ENCODE measurements at regions not wholly inside any gene's neighbourhood (a gene's known extent, or its start where the extent isn't known, plus 50 kb on each side); places are given as distances from the start of the nearest gene placed in this dataset.

DNA sequence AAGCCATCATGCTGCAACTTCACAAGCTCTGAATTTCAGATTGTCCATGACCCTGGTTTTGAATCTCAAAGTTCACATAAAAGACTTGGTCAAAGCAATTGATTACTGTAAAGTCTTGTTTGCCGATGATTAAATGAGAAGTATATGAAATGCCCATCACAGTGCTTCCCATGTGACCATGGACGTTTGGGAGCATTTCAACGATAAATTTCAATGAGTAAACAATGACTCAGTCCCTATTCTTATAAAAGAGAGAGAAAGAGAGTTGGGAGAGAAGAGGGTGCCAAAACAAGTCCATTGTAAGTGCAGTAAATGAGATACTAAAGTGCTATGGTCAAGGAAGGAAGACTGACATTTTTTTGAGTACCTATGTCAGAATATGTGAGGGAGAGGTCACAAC lies 276.9 kb downstream of the SOX9 start:
- Histone ChIP-seq H3K36me3 (replicated peaks; ENCODE audit: insufficient read depth, low read length) (0 out of 2 replicates have a peak, but pooled peaks cover 2% of the 10 kb centered on the region), H3K9ac (ENCODE audit: low read length) (no peak overlapping the region), H3K9me3 (replicated peaks; ENCODE audit: insufficient read depth, low read length) (no peaks in the 10 kb centered on the region), H3K79me2 (ENCODE audit: low read length) (no peaks in the 10 kb centered on the region; the same call in 1 of the 2 replicates), H3K9me2 (replicated peaks; ENCODE audit: insufficient read depth, low read length) (no peaks in the 10 kb centered on the region), H3K4me1 (ENCODE audit: low read length) (peaks cover 3% of the 10 kb centered on the region), H3K4me2 (ENCODE audit: low read depth, low read length) (no peak overlapping the region), H3K27me3 (replicated peaks; ENCODE audit: insufficient read depth, low read length) (no peaks in the 10 kb centered on the region), H3K4me3 (ENCODE audit: low read length) (no peak overlapping the region), H3F3A (ENCODE audit: insufficient read depth, low read length) (no peaks in the 10 kb centered on the region), H3K27ac (ENCODE audit: low read length) (no peak overlapping the region), H2AFZ (ENCODE audit: low read length) (no peak overlapping the region), H4K20me1 (ENCODE audit: insufficient read depth, low read length) (no peaks in the 10 kb centered on the region)
- no peak for TF ChIP-seq EZH2 (optimal IDR thresholded peaks at IDR 0.05; ENCODE audit: low read depth, low read length)
- no peak for TF ChIP-seq EZH2phosphoT487 (IDR thresholded peaks at IDR 0.05; ENCODE audit: low read length)
- TF ChIP-seq, protein P1, sequence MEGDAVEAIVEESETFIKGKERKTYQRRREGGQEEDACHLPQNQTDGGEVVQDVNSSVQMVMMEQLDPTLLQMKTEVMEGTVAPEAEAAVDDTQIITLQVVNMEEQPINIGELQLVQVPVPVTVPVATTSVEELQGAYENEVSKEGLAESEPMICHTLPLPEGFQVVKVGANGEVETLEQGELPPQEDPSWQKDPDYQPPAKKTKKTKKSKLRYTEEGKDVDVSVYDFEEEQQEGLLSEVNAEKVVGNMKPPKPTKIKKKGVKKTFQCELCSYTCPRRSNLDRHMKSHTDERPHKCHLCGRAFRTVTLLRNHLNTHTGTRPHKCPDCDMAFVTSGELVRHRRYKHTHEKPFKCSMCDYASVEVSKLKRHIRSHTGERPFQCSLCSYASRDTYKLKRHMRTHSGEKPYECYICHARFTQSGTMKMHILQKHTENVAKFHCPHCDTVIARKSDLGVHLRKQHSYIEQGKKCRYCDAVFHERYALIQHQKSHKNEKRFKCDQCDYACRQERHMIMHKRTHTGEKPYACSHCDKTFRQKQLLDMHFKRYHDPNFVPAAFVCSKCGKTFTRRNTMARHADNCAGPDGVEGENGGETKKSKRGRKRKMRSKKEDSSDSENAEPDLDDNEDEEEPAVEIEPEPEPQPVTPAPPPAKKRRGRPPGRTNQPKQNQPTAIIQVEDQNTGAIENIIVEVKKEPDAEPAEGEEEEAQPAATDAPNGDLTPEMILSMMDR (IDR thresholded peaks at IDR 0.05; ENCODE audit: low read length): no peak
- no peak for DNase-seq

DNA sequence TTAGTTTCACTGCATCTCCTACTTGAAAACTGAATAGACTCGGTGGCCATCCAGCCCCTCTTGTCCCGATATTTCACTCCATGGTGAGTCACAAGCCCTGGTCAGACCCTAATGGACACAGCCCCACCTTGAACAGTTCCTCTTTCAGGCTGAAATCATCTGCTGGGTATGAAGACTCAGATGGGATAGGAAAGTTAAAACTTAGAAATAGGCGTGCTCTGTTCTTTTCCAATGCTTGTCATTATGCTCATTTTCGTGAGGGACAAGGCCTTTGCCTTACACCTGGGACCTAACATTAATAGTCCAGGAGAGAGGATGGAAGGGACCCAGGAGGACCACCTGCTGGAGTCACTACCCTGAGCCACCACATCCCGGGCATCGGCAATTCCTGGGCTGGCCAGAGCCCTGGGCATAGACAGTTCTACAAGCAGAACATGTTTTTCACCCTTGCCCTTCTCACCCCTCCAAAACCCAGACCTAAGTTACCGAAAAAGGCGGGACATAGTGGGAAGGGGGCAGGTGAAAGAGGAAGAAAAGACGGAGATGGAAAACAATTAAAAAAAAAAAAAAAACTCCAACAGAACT lies 278.3 kb downstream of the SOX9 start:
- Histone ChIP-seq H3K27me3 (replicated peaks; ENCODE audit: insufficient read depth, low read length) (no peaks in the 10 kb centered on the region), H4K20me1 (ENCODE audit: insufficient read depth, low read length) (no peaks in the 10 kb centered on the region), H3K27ac (ENCODE audit: low read length) (no peak overlapping the region), H3K9ac (ENCODE audit: low read length) (no peak overlapping the region), H3K4me2 (ENCODE audit: low read depth, low read length) (no peak overlapping the region), H3K4me3 (ENCODE audit: low read length) (no peak overlapping the region), H3K9me3 (replicated peaks; ENCODE audit: insufficient read depth, low read length) (no peaks in the 10 kb centered on the region), H3F3A (ENCODE audit: insufficient read depth, low read length) (no peaks in the 10 kb centered on the region), H3K4me1 (ENCODE audit: low read length) (no peaks in the 10 kb centered on the region), H3K9me2 (replicated peaks; ENCODE audit: insufficient read depth, low read length) (no peaks in the 10 kb centered on the region), H2AFZ (ENCODE audit: low read length) (no peak overlapping the region), H3K36me3 (replicated peaks; ENCODE audit: insufficient read depth, low read length) (peaks cover 8% of the 10 kb centered on the region; the same call in 1 of the 2 replicates), H3K79me2 (ENCODE audit: low read length) (peaks cover 10% of the 10 kb centered on the region; the same call in 1 of the 2 replicates)
- TF ChIP-seq EZH2 (optimal IDR thresholded peaks at IDR 0.05; ENCODE audit: low read depth, low read length) (no peak), EZH2phosphoT487 (IDR thresholded peaks at IDR 0.05; ENCODE audit: low read length) (no peak)
- no peak for DNase-seq

DNA sequence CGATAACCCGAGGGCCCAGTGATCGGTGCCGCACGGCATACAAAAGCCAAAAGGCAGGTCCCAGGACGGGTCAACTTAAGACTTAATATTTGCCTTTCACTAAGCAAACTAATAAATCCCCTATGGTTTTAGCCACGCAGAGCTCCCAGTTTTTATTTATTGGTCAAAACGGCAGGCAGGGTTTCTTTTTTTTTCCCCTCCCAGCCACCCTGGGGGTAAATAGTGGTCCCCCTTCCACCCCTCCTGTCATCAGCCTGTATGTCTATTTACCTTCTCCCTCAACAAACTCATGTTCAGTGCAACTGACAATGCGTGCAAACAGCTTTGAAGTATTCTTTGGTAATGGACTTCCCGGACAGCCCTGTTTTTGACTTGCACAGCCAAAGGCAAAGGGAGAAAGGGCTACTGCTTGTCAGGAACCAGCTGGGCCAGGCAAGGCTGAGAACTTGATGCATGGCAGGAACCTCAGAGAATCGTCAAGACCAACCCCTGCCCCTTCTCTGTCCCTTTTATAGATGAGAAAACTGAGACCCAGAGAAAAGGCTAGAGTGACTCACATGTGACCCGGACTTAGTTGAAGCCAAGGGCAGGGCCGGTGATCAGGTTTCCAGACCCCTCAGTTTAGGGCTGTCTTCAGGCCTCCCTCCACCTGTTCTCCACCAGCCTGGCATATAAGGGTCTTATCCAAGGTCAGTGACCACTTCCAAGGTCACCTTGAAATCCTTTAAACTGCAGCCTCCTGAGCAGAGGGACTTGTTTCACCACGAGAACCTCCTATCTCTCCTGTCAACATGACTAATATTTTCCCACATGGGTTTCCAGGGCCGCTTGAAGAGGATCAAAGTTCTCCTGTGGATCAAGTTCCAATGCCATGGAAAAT lies 279.0 kb downstream of the SOX9 start:
- TF ChIP-seq EZH2 (optimal IDR thresholded peaks at IDR 0.05; ENCODE audit: low read depth, low read length): no peak
- TF ChIP-seq, protein P1 (IDR thresholded peaks at IDR 0.05; ENCODE audit: low read length): no peak
- TF ChIP-seq EZH2phosphoT487 (IDR thresholded peaks at IDR 0.05; ENCODE audit: low read length): no peak
- H3F3A ChIP-seq (ENCODE audit: insufficient read depth, low read length): no peaks in the 10 kb centered on the region
- no peaks in the 10 kb centered on the region for H3K9me2 ChIP-seq (replicated peaks; ENCODE audit: insufficient read depth, low read length)
- DNase-seq: no peak
- no peaks in the 10 kb centered on the region for H3K4me1 ChIP-seq (ENCODE audit: low read length)
- peaks cover 13% of the 10 kb centered on the region; the same call in 1 of the 2 replicates for H3K79me2 ChIP-seq (ENCODE audit: low read length)
- no peak overlapping the region for H3K27ac ChIP-seq (ENCODE audit: low read length)
- H4K20me1 ChIP-seq (ENCODE audit: insufficient read depth, low read length): no peaks in the 10 kb centered on the region
- H3K9ac ChIP-seq (ENCODE audit: low read length): no peak overlapping the region
- H3K4me2 ChIP-seq (ENCODE audit: low read depth, low read length): no peak overlapping the region
- H3K27me3 ChIP-seq (replicated peaks; ENCODE audit: insufficient read depth, low read length): no peaks in the 10 kb centered on the region
- no peak overlapping the region for H2AFZ ChIP-seq (ENCODE audit: low read length)
- no peaks in the 10 kb centered on the region for H3K9me3 ChIP-seq (replicated peaks; ENCODE audit: insufficient read depth, low read length)
- H3K4me3 ChIP-seq (ENCODE audit: low read length): no peak overlapping the region
- H3K36me3 ChIP-seq (replicated peaks; ENCODE audit: insufficient read depth, low read length): peaks cover 8% of the 10 kb centered on the region; the same call in 1 of the 2 replicates
